T1000 (cell line): ENCODE measurements at regions not wholly inside any gene's neighbourhood (a gene's known extent, or its start where the extent isn't known, plus 50 kb on each side); places are given as distances from the start of the nearest gene placed in this dataset.

Experiments used
- DNase-seq: peaks from one replicate; lab custom pipeline; 2025; ENCODE audit warnings: mixed read lengths; lab: John Stamatoyannopoulos, UW

- no peak for DNase-seq
Measured at GRCh38 chr2:239670463-239671120, 269.8 kb upstream of the HDAC4 start.

- DNase-seq = no peak
Measured at GRCh38 chr2:239669899-239670460, 269.2 kb upstream of the HDAC4 start.

- no peak for DNase-seq
Measured at GRCh38 chr2:239669181-239669898, 268.5 kb upstream of the HDAC4 start.

GRCh38 chr2:239668651-239669050, 267.8 kb upstream of the HDAC4 start:
- no peak for DNase-seq

- DNase-seq = no peak
Measured at GRCh38 chr2:239668042-239668441, 267.2 kb upstream of the HDAC4 start.

- no peak for DNase-seq
Measured at GRCh38 chr2:239667431-239667985, 266.7 kb upstream of the HDAC4 start.

- no peak for DNase-seq
Measured at GRCh38 chr2:239666855-239667376, 266.1 kb upstream of the HDAC4 start.

- DNase-seq = no peak
Measured at GRCh38 chr2:239666053-239666854, 265.4 kb upstream of the HDAC4 start.

GRCh38 chr2:239664216-239664810, 263.5 kb upstream of the HDAC4 start:
- no peak for DNase-seq

- no peak for DNase-seq
Measured at GRCh38 chr2:239663364-239663924, 262.6 kb upstream of the HDAC4 start.

- no peak for DNase-seq
Measured at GRCh38 chr2:239662413-239663120, 261.7 kb upstream of the HDAC4 start.

- DNase-seq = no peak
Measured at GRCh38 chr2:239661334-239662312, 260.8 kb upstream of the HDAC4 start.

- DNase-seq = no peak
Measured at GRCh38 chr2:239660390-239661230, 259.8 kb upstream of the HDAC4 start.

- no peak for DNase-seq
Measured at GRCh38 chr2:239657992-239658391, 257.2 kb upstream of the HDAC4 start.

GRCh38 chr2:239657236-239657635, 256.4 kb upstream of the HDAC4 start:
- no peak for DNase-seq

GRCh38 chr2:239654266-239654665, 253.4 kb upstream of the HDAC4 start:
- no peak for DNase-seq

- DNase-seq = no peak
Measured at GRCh38 chr2:239651859-239652258, 251.0 kb upstream of the HDAC4 start.

- no peak for DNase-seq
Measured at GRCh38 chr2:239650674-239651073, 249.9 kb upstream of the HDAC4 start.
